Epithelial cell of esophagus (primary cell): ENCODE measurements at regions not wholly inside any gene's neighbourhood (a gene's known extent, or its start where the extent isn't known, plus 50 kb on each side); places are given as distances from the start of the nearest gene placed in this dataset.

ENCODE experiments used
- DNase-seq: peaks from one replicate; pipeline ENCODE4 v3.0.0; 2010; ENCODE audit warnings: low read depth
- H3K4me3 ChIP-seq: 2 replicates; pipeline ENCODE4 v1.5.1; 2011; ENCODE audit warnings: mild to moderate bottlenecking, low read length, control low read depth
- TF ChIP-seq, protein P1 (sequence below): IDR thresholded peaks from 2 replicates; pipeline ENCODE4 v1.5.1; 2011; ENCODE audit warnings: low read depth, mild to moderate bottlenecking, low read length, control low read depth, inconsistent platforms; ENCODE audit not compliant: insufficient read depth; ENCODE audit errors: missing control alignments

DNA sequence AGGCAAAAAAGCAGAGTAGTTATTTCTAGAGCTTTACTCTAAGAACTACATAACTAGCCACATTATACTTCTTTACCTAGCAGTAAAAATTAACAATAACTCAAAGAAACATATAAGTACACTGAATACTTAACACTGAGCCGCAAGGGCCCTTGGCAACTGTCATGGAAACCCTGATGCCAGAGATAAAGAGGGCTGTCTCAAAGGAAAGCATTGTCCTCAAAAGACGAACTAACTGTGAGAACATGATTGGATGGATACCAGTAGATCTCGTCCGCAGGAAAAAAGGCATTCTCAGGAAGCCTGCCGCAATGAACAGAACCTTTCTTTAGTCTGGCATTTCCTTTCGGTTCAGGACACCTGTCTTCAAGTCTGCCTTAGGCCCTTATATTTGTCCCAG lies 379.0 kb upstream of the SLC30A5 start:
- TF ChIP-seq, protein P1, sequence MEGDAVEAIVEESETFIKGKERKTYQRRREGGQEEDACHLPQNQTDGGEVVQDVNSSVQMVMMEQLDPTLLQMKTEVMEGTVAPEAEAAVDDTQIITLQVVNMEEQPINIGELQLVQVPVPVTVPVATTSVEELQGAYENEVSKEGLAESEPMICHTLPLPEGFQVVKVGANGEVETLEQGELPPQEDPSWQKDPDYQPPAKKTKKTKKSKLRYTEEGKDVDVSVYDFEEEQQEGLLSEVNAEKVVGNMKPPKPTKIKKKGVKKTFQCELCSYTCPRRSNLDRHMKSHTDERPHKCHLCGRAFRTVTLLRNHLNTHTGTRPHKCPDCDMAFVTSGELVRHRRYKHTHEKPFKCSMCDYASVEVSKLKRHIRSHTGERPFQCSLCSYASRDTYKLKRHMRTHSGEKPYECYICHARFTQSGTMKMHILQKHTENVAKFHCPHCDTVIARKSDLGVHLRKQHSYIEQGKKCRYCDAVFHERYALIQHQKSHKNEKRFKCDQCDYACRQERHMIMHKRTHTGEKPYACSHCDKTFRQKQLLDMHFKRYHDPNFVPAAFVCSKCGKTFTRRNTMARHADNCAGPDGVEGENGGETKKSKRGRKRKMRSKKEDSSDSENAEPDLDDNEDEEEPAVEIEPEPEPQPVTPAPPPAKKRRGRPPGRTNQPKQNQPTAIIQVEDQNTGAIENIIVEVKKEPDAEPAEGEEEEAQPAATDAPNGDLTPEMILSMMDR, result no peak
- no peak for DNase-seq

DNA sequence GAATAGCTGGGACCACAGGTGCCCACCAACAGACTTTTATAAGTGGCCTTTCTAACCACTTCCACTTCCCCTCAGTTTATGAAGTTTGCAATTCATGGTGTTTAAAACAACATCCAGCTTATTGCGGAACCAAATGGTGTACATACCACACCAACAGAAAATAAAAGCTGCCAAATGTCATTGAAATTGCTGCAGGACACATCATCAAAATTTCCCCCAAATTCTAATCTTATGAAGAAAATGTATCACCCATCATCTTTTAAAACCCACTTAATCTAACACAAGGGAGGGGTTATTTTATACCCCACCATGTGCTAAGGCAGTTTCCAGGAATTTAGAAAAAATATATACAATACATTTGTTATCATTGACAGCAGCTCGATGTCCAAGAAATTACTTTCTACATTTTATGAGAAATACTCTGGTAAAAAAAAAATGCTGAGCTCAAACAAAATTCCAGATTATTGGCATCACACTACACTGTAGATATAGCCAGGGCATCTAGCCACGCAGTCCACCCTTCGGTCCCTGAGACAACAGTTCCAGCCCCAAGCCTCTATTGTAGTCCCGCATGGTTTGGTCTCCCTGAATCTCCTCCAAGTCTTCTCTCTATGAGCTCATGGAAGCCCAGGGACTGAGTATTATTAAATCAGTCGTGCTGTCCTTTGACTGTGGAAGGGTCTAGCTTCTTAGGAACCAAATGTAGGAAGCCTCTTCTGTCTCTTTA lies 372.8 kb upstream of the SLC30A5 start:
- DNase-seq, result no peak
- TF ChIP-seq, protein P1, result no peak
- no peak overlapping the region for H3K4me3 ChIP-seq

More for the DNA sequence above, 379.0 kb upstream of the SLC30A5 start:
- H3K4me3 ChIP-seq, result no peak overlapping the region

DNA sequence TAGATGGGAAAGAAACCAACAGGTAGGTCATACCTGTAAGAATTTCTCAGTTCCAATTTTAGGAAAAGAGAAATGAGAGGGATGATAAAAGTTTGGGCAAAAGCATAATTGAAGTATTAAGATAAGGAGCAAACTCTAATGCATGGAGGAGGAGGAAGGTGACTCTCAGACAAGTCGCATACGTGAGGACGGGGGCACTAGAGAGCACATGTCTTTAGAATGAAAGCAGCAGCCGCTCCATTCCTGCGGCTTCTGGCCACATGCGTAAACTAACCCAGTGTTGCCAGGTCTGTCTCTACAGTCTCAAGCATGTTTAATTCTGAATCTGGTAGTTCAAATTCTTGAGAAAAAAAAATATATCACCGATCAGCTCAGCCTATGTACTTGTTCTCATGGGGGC lies 371.5 kb upstream of the SLC30A5 start:
- H3K4me3 ChIP-seq, result no peak overlapping the region
- DNase-seq, result no peak
- TF ChIP-seq, protein P1, result no peak

DNA sequence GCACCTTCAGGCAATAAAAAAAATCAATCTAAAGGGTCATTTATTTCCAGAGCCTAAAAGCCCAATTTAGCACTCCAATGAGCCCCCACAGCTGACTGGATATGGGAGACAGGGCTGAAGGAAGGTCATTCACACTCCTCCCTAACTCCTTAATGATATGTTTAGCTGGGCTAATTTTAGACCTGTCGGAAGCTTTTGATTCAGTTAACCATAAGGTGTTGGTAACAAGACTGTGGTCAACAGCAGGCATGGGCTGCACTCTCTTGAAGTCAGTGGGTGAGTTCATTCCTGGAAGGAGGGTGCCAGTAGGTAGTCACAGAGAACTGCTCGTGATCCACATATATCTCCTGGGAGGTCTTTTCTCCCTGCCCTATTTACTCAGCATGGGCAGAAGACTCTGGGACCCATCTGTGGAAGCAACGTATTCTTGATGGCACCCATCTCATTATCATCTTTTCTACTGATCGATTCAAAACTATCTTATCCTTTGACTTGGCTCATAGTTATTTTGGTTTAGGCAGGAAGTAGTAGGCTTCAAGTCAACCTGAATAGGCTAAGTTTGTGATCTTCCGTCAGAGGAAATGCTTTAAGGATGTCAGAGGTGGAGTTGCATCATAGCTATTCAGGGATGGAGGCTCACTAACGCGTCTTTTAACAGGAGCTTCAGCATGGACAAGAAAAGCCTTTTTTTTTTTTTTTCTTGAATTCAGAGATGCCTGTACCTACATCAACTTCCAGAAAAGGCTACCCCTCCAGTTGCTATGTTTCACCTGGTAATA lies 367.7 kb upstream of the SLC30A5 start:
- TF ChIP-seq, protein P1, result no peak
- no peak for DNase-seq
- no peak overlapping the region for H3K4me3 ChIP-seq

DNA sequence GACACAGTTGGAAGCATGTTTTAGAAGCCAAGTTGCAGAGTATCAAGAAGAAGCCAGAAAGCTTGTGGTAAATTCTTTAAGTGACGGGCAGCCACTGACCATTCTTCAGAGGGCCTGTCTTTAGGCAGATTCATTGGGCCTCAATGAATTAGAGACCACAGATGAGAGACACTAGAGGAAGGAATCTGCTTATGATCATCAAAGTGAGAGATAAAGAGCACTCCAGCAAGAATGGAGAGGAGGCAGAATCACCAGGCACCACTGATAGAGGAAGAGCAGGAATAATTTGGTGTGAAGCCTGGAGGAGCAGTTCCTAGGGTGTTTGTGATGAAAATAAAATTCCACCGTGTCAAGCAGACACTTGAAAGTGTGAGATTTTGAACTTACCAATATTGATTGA lies 365.9 kb upstream of the SLC30A5 start:
- DNase-seq, result no peak
- TF ChIP-seq, protein P1, result no peak
- H3K4me3 ChIP-seq, result no peak overlapping the region

DNA sequence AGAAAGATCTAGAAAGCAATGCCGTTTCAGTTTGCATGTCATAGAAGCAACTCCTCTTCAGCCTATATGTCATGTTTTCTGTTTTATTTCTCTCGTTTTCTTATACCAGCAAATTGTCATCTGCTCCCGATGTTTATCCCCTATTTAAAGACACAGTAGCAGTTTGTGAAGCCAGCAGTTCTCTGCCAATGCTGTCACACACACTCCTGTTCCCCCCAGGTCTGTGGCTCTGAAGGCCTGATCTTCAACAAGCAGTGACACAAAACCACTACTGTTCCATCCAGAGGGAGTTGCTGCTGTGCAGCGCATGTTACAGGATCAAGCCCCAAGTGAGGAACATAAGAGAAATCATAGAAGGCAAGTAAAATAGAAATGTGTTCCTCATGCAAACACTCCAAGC lies 364.1 kb upstream of the SLC30A5 start:
- H3K4me3 ChIP-seq, result no peak overlapping the region
- no peak for DNase-seq
- TF ChIP-seq, protein P1, result no peak
